ENCODE measurements at regions not wholly inside any gene's neighbourhood (a gene's known extent, or its start where the extent isn't known, plus 50 kb on each side); places are given as distances from the start of the nearest gene placed in this dataset.
"Not testable (repeated sequence)": the region's sequence is repeated elsewhere in the genome, so short reads cannot be mapped to it uniquely, and the experiment has no call there.

DNA sequence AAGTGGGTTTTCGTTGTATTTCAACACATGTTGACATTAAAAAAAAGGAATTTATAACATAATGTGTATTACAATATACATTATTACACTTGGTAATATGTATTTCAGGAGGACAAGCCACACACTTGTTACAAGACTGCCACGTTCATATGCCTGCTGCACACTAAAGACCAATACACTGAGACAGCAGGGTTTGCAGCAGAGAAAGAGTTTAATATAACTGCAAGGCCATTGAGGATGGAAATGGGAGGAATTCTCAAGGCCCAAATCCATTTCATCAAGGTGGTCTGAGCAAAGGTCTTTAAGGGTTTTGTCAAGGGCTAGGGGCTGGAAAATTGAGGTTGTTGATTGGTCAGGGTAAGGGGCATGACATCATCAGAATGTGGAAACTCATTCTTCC lies 1017.8 kb upstream of the CDH10 start:
- no peak overlapping the region for H3K27ac ChIP-seq (ENCODE audit: insufficient read depth, low read depth, low read length, poor library complexity, severe bottlenecking)
- H3K9me3 ChIP-seq (ENCODE audit: control insufficient read depth, low read length): no peaks in the 10 kb centered on the region
- H3K4me3 ChIP-seq (ENCODE audit: insufficient read depth, low read depth, low read length): no peak overlapping the region
- WGBS, 2 experiments: 88 to 90% methylated on average over 1 to 2 of the region's 2 CpGs
- H3K4me1 ChIP-seq (ENCODE audit: control insufficient read depth, insufficient read depth, low read length): no peaks in the 10 kb centered on the region
- no peaks in the 10 kb centered on the region for H3K36me3 ChIP-seq (ENCODE audit: control insufficient read depth, insufficient read depth, low read length)
- H3K27me3 ChIP-seq (ENCODE audit: control insufficient read depth, insufficient read depth, low read length, poor library complexity, severe bottlenecking): no peaks in the 10 kb centered on the region

DNA sequence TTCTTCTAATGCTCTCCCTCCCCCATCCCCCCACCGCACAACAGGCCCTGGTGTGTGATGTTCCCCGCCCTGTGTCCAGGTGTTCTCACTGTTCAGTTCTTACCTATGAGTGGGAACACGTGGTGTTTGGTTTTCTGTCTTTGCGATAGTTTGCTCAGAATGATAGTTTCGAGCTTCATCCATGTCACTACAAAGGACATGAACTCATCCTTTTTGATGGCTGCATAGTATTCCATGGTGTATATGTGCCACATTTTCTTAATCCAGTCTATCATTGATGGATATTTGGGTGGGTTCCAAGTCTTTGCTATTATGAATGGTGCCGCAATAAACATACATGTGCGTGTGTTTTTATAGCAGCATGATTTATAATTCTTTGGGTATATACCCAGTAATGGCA lies 1005.5 kb upstream of the CDH10 start:
- H3K4me1 ChIP-seq (ENCODE audit: control insufficient read depth, insufficient read depth, low read length); H3K27me3 ChIP-seq (ENCODE audit: control insufficient read depth, insufficient read depth, low read length, poor library complexity, severe bottlenecking); H3K9me3 ChIP-seq (ENCODE audit: control insufficient read depth, low read length); H3K4me3 ChIP-seq (ENCODE audit: insufficient read depth, low read depth, low read length); H3K36me3 ChIP-seq (ENCODE audit: control insufficient read depth, insufficient read depth, low read length); H3K27ac ChIP-seq (ENCODE audit: insufficient read depth, low read depth, low read length, poor library complexity, severe bottlenecking): not testable (repeated sequence)
- WGBS, 2 experiments: 94 to 97% methylated on average over 7 of the region's 7 CpGs

- Histone ChIP-seq H3K27me3 (ENCODE audit: control insufficient read depth, insufficient read depth, low read length, poor library complexity, severe bottlenecking) (no peaks in the 10 kb centered on the region), H3K27ac (ENCODE audit: insufficient read depth, low read depth, low read length, poor library complexity, severe bottlenecking) (no peak overlapping the region), H3K4me1 (ENCODE audit: control insufficient read depth, insufficient read depth, low read length) (no peaks in the 10 kb centered on the region), H3K4me3 (ENCODE audit: insufficient read depth, low read depth, low read length) (no peak overlapping the region), H3K9me3 (ENCODE audit: control insufficient read depth, low read length) (no peaks in the 10 kb centered on the region), H3K36me3 (ENCODE audit: control insufficient read depth, insufficient read depth, low read length) (no peaks in the 10 kb centered on the region)
- WGBS, 2 experiments: 97% methylated on average over 16 of the region's 16 CpGs
Observed at GRCh38 chr5:25649628-25650265, 1005.0 kb upstream of the CDH10 start.

DNA sequence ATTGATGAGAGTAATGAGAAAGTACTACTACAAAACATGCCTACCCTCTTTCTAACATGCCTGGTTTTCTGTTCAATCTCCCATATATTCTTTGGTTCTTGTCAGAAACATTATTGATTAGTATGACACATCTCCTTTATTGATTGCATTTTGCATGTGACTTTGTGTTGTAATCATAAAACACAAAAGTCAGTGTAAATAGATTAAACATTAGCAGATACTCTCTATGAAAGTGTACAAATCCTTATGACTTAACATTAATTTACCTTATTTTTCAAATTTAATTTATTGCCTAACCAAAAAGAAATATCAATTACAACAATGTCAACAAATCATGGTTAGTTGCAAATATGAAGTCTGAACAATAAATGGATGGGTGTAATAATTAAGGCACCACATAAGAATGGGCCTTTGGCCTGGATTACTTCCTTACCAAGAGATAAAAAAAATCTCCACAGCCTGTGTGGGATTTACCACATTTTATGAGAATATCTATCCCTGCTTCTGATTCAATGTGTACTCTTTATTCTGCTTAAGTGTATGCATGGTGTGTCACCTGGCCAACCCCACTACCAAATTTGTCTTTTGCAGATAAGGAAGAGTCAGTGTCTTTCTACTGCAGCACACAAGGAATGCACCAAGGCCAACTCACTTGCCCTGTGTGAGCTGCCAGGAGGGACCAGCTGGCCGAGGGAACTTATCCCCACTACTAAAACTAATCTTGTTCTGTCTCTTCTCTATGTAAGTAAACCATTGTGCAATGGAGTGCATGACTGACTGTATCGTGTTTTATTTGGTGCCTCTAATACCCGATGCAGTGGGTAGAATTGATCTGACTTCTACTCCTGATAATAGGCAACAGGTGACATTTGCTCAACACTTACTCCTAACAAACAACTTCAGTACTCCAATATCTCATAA lies 1001.9 kb upstream of the CDH10 start:
- Histone ChIP-seq H3K9me3 (ENCODE audit: control insufficient read depth, low read length) (no peaks in the 10 kb centered on the region), H3K36me3 (ENCODE audit: control insufficient read depth, insufficient read depth, low read length) (no peaks in the 10 kb centered on the region), H3K27me3 (ENCODE audit: control insufficient read depth, insufficient read depth, low read length, poor library complexity, severe bottlenecking) (no peaks in the 10 kb centered on the region), H3K27ac (ENCODE audit: insufficient read depth, low read depth, low read length, poor library complexity, severe bottlenecking) (no peak overlapping the region), H3K4me1 (ENCODE audit: control insufficient read depth, insufficient read depth, low read length) (no peaks in the 10 kb centered on the region), H3K4me3 (ENCODE audit: insufficient read depth, low read depth, low read length) (no peak overlapping the region)
- WGBS, 2 experiments: 88 to 91% methylated on average over 3 of the region's 3 CpGs

DNA sequence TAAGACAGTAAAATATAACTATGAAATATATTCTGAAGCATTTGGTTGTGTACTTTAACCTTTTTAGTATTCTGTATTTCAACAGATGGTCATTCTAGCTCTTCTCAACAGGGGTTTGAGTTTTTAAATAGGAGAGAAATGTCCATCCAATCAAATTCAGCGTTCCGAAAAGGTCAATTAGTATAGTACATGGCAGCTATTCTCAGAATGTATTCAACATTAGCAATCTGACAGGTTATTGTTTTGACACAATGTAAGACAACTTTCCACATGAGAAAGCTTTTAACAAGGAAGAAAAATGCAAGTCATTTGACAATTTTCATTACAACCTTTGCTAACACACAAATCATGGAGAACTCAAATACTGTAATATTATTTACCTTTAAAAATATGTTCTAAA lies 996.3 kb upstream of the CDH10 start:
- Histone ChIP-seq H3K9me3 (ENCODE audit: control insufficient read depth, low read length) (no peaks in the 10 kb centered on the region), H3K36me3 (ENCODE audit: control insufficient read depth, insufficient read depth, low read length) (no peaks in the 10 kb centered on the region), H3K27me3 (ENCODE audit: control insufficient read depth, insufficient read depth, low read length, poor library complexity, severe bottlenecking) (no peaks in the 10 kb centered on the region), H3K4me1 (ENCODE audit: control insufficient read depth, insufficient read depth, low read length) (no peaks in the 10 kb centered on the region), H3K27ac (ENCODE audit: insufficient read depth, low read depth, low read length, poor library complexity, severe bottlenecking) (no peak overlapping the region), H3K4me3 (ENCODE audit: insufficient read depth, low read depth, low read length) (no peak overlapping the region)
- WGBS, 2 experiments: 94% methylated on average over 2 of the region's 2 CpGs; no CpG with 5 or more reads in 1 of the 2 experiments

DNA sequence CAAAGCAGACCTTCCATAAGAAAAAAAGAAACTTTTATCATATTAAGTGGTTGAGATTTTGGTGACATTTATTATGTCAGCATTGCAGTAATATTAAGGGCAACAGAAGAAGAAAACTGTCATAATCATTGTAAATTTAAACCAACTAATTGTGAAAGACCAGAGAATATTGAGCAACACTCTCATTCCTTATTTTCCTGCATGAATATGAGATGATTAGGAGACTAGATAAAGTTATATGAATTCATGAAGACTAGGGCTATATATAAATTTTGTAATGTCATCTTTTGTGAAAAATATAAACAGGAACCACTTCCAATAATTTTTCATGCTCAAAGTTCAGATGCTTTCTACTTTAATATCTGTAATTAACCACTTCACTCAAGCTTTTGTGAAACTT lies 974.5 kb upstream of the CDH10 start:
- no peak overlapping the region for H3K4me3 ChIP-seq (ENCODE audit: insufficient read depth, low read depth, low read length)
- no peaks in the 10 kb centered on the region for H3K36me3 ChIP-seq (ENCODE audit: control insufficient read depth, insufficient read depth, low read length)
- no peaks in the 10 kb centered on the region for H3K9me3 ChIP-seq (ENCODE audit: control insufficient read depth, low read length)
- no peak overlapping the region for H3K27ac ChIP-seq (ENCODE audit: insufficient read depth, low read depth, low read length, poor library complexity, severe bottlenecking)
- no peaks in the 10 kb centered on the region for H3K4me1 ChIP-seq (ENCODE audit: control insufficient read depth, insufficient read depth, low read length)
- H3K27me3 ChIP-seq (ENCODE audit: control insufficient read depth, insufficient read depth, low read length, poor library complexity, severe bottlenecking): no peaks in the 10 kb centered on the region

GRCh38 chr5:25618821-25619220 lies 974.0 kb upstream of the CDH10 start:
- Histone ChIP-seq H3K27me3 (ENCODE audit: control insufficient read depth, insufficient read depth, low read length, poor library complexity, severe bottlenecking) (no peaks in the 10 kb centered on the region), H3K9me3 (ENCODE audit: control insufficient read depth, low read length) (no peaks in the 10 kb centered on the region), H3K4me3 (ENCODE audit: insufficient read depth, low read depth, low read length) (no peak overlapping the region), H3K36me3 (ENCODE audit: control insufficient read depth, insufficient read depth, low read length) (no peaks in the 10 kb centered on the region), H3K27ac (ENCODE audit: insufficient read depth, low read depth, low read length, poor library complexity, severe bottlenecking) (no peak overlapping the region), H3K4me1 (ENCODE audit: control insufficient read depth, insufficient read depth, low read length) (no peaks in the 10 kb centered on the region)
- WGBS, 2 experiments: 76 to 84% methylated on average over 2 of the region's 2 CpGs

- no peaks in the 10 kb centered on the region for H3K27me3 ChIP-seq (ENCODE audit: control insufficient read depth, insufficient read depth, low read length, poor library complexity, severe bottlenecking)
- no peaks in the 10 kb centered on the region for H3K4me1 ChIP-seq (ENCODE audit: control insufficient read depth, insufficient read depth, low read length)
- 96 to 97% methylated on average over 22 of the region's 22 CpGs for WGBS, 2 experiments
- H3K27ac ChIP-seq (ENCODE audit: insufficient read depth, low read depth, low read length, poor library complexity, severe bottlenecking): no peak overlapping the region
- H3K4me3 ChIP-seq (ENCODE audit: insufficient read depth, low read depth, low read length): no peak overlapping the region
- no peaks in the 10 kb centered on the region for H3K9me3 ChIP-seq (ENCODE audit: control insufficient read depth, low read length)
- no peaks in the 10 kb centered on the region for H3K36me3 ChIP-seq (ENCODE audit: control insufficient read depth, insufficient read depth, low read length)
Observed at GRCh38 chr5:25614466-25614865, 969.7 kb upstream of the CDH10 start.

- WGBS, 2 experiments: no CpG with 5 or more reads among the region's 1 CpG
- Histone ChIP-seq H3K36me3 (ENCODE audit: control insufficient read depth, insufficient read depth, low read length) (no peaks in the 10 kb centered on the region), H3K27me3 (ENCODE audit: control insufficient read depth, insufficient read depth, low read length, poor library complexity, severe bottlenecking) (no peaks in the 10 kb centered on the region), H3K9me3 (ENCODE audit: control insufficient read depth, low read length) (no peaks in the 10 kb centered on the region), H3K4me1 (ENCODE audit: control insufficient read depth, insufficient read depth, low read length) (no peaks in the 10 kb centered on the region), H3K4me3 (ENCODE audit: insufficient read depth, low read depth, low read length) (no peak overlapping the region), H3K27ac (ENCODE audit: insufficient read depth, low read depth, low read length, poor library complexity, severe bottlenecking) (no peak overlapping the region)
Observed at GRCh38 chr5:25604681-25605080, 959.9 kb upstream of the CDH10 start.

DNA sequence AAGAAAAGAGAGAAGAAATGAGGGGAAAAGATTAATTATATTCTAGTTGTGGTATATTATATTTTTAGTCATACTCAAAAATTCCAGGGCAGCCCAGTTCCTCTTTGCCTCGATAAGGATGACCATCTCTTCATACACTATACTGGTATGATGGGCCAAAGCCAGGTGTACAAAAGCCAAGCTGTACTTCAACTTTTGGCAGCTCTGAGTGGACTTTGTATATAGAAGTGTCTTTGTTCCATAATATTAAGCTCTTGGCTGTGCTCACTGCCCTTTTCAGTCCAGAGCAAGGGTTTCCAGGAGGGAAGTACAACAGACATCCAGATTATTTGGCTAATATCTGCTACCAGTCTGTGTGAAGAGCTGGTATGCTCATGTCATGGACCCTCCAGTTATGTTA lies 934.3 kb upstream of the CDH10 start:
- no peak overlapping the region for H3K4me3 ChIP-seq (ENCODE audit: insufficient read depth, low read depth, low read length)
- H3K4me1 ChIP-seq (ENCODE audit: control insufficient read depth, insufficient read depth, low read length): no peaks in the 10 kb centered on the region
- no peaks in the 10 kb centered on the region for H3K36me3 ChIP-seq (ENCODE audit: control insufficient read depth, insufficient read depth, low read length)
- H3K27me3 ChIP-seq (ENCODE audit: control insufficient read depth, insufficient read depth, low read length, poor library complexity, severe bottlenecking): no peaks in the 10 kb centered on the region
- H3K9me3 ChIP-seq (ENCODE audit: control insufficient read depth, low read length): no peaks in the 10 kb centered on the region
- no peak overlapping the region for H3K27ac ChIP-seq (ENCODE audit: insufficient read depth, low read depth, low read length, poor library complexity, severe bottlenecking)
- 100% methylated on average over 1 of the region's 1 CpG; no CpG with 5 or more reads in 1 of the 2 experiments for WGBS, 2 experiments

Measured in ectodermal cell (in vitro differentiated cells).